HEK293 (cell line): ENCODE measurements at regions not wholly inside any gene's neighbourhood (a gene's known extent, or its start where the extent isn't known, plus 50 kb on each side); places are given as distances from the start of the nearest gene placed in this dataset.

Experiments
- BCL11A ChIP-seq: fragments of 450-650 bp; formaldehyde crosslinking; IDR thresholded peaks from 2 replicates; pipeline ENCODE4 v1.5.1; 2016; ENCODE audit warnings: low read depth, missing biosample characterization, missing genetic modification characterization
- HOXA7 ChIP-seq: sonication (generic); formaldehyde crosslinking; IDR thresholded peaks from 2 replicates; pipeline ENCODE4 v1.8.1; 2022; ENCODE audit warnings: missing genetic modification reagents, borderline replicate concordance
- SCRT2 ChIP-seq: fragments of 450-650 bp; formaldehyde crosslinking; IDR thresholded peaks from 2 replicates; pipeline ENCODE4 v1.5.1; 2016; ENCODE audit warnings: missing biosample characterization, missing genetic modification characterization
- ZBTB26 ChIP-seq: fragments of 450-650 bp; formaldehyde crosslinking; optimal IDR thresholded peaks from 2 replicates; pipeline ENCODE3; 2016; ENCODE audit warnings: missing biosample characterization, mild to moderate bottlenecking, missing genetic modification characterization
- ZBTB8A ChIP-seq: fragments of 450-650 bp; formaldehyde crosslinking; IDR thresholded peaks from 2 replicates; pipeline ENCODE4 v1.5.1; 2016; ENCODE audit warnings: missing biosample characterization, missing genetic modification characterization
- ZNF239 ChIP-seq: fragments of 450-650 bp; formaldehyde crosslinking; IDR thresholded peaks from 2 replicates; pipeline ENCODE4 v1.5.1; 2016; ENCODE audit warnings: missing biosample characterization, missing genetic modification characterization
- ZNF416 ChIP-seq: fragments of 450-650 bp; formaldehyde crosslinking; IDR thresholded peaks from 2 replicates; pipeline ENCODE4 v1.5.1; 2016; ENCODE audit warnings: missing biosample characterization, missing genetic modification characterization
- ZNF423 ChIP-seq: fragments of 450-650 bp; formaldehyde crosslinking; IDR thresholded peaks from 2 replicates; pipeline ENCODE4 v1.5.1; 2016; ENCODE audit warnings: missing biosample characterization, missing genetic modification characterization
- ZNF677 ChIP-seq: fragments of 450-650 bp; IDR thresholded peaks from 2 replicates; pipeline ENCODE4 v1.5.0; 2018; ENCODE audit warnings: missing biosample characterization, mild to moderate bottlenecking, missing genetic modification characterization, moderate library complexity
- TF ChIP-seq, protein P1 (sequence below): fragments of 450-650 bp; formaldehyde crosslinking; IDR thresholded peaks from 2 replicates; pipeline ENCODE4 v1.5.1; 2016; ENCODE audit warnings: missing biosample characterization, missing genetic modification characterization

GRCh38 chr15:58241872-58242271 is 103.7 kb downstream of the AQP9 start:
- TF ChIP-seq ZNF423: no peak
- no peak for TF ChIP-seq ZBTB8A
- TF ChIP-seq ZNF239 (tag by site-specific recombination): no peak
- no peak for TF ChIP-seq ZBTB26
- TF ChIP-seq, protein P1, sequence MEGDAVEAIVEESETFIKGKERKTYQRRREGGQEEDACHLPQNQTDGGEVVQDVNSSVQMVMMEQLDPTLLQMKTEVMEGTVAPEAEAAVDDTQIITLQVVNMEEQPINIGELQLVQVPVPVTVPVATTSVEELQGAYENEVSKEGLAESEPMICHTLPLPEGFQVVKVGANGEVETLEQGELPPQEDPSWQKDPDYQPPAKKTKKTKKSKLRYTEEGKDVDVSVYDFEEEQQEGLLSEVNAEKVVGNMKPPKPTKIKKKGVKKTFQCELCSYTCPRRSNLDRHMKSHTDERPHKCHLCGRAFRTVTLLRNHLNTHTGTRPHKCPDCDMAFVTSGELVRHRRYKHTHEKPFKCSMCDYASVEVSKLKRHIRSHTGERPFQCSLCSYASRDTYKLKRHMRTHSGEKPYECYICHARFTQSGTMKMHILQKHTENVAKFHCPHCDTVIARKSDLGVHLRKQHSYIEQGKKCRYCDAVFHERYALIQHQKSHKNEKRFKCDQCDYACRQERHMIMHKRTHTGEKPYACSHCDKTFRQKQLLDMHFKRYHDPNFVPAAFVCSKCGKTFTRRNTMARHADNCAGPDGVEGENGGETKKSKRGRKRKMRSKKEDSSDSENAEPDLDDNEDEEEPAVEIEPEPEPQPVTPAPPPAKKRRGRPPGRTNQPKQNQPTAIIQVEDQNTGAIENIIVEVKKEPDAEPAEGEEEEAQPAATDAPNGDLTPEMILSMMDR: no peak
- no peak for TF ChIP-seq ZNF677 (tag by site-specific recombination)
- TF ChIP-seq SCRT2 (tag by site-specific recombination): no peak
- TF ChIP-seq HOXA7 (CRISPR knock-in tag): no peak
- no peak for TF ChIP-seq ZNF416 (tag by site-specific recombination)
- TF ChIP-seq BCL11A (tag by site-specific recombination): no peak
